ENCODE measurements at regions not wholly inside any gene's neighbourhood (a gene's known extent, or its start where the extent isn't known, plus 50 kb on each side); places are given as distances from the start of the nearest gene placed in this dataset.

DNA sequence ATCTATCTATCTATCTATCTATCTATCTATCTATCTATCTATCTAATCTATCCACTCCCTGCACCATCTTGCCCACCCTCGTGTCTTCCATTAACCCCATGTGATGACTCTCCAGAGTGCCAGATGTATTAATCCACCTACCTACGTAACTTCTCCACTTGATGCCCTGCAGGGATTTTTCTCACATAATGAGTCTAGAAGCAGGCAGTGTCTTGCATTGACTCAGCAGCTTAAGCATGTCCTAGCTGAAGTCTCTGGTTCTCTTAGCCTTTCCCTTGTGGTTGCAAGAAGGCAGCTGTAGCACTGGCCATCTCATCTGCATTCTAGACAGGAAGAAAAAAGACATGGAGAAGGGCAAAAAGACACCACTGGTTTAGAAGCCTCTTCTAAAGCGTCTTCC, 96.7 kb upstream of the ALDH1B1 start:
- TF ChIP-seq, protein P1, sequence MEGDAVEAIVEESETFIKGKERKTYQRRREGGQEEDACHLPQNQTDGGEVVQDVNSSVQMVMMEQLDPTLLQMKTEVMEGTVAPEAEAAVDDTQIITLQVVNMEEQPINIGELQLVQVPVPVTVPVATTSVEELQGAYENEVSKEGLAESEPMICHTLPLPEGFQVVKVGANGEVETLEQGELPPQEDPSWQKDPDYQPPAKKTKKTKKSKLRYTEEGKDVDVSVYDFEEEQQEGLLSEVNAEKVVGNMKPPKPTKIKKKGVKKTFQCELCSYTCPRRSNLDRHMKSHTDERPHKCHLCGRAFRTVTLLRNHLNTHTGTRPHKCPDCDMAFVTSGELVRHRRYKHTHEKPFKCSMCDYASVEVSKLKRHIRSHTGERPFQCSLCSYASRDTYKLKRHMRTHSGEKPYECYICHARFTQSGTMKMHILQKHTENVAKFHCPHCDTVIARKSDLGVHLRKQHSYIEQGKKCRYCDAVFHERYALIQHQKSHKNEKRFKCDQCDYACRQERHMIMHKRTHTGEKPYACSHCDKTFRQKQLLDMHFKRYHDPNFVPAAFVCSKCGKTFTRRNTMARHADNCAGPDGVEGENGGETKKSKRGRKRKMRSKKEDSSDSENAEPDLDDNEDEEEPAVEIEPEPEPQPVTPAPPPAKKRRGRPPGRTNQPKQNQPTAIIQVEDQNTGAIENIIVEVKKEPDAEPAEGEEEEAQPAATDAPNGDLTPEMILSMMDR (conservative IDR thresholded peaks at IDR 0.05; ENCODE audit: low read depth, low read length): no peak
- H3K4me3 ChIP-seq (ENCODE audit: low read depth, low read length): no peak overlapping the region
- no peak for DNase-seq (ENCODE audit: low read depth)

DNA sequence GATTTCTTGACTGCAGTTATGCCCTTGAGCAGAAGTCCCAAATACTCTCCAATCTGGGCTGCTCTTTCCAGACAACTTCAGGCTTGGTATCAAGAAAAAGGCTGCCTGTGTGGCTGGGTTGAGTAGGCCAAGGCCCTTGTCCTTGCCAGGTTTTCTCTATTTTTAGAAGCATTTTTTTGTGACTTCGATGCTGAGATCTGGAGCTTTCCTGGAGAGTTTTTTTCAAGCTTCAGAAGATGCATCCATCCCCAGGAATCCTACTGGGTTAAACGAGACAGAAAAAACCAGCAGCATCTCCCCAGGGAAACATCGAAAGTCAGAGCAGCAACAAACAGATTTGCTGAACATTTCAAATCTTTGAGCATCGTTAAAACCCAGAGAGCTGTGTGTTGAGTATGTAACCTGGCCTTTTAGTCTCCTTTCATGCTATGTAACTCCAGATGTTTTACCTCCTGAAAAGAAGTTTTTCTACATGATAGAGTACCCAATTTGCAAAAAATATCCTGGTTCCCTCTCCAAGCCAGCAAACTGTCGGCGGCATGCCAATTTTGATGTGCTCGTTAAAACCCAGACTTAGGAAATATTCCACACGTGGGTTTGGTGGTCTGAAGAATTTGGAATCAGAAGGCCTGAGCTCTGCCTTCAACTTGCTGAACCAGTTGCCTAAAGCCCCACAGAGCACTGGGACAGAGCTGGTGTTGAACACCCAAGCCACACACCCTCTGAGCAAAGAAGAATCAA, 98.1 kb upstream of the ALDH1B1 start:
- TF ChIP-seq, protein P1 (conservative IDR thresholded peaks at IDR 0.05; ENCODE audit: low read depth, low read length): no peak
- DNase-seq (ENCODE audit: low read depth): no peak
- H3K4me3 ChIP-seq (ENCODE audit: low read depth, low read length): no peak overlapping the region

DNA sequence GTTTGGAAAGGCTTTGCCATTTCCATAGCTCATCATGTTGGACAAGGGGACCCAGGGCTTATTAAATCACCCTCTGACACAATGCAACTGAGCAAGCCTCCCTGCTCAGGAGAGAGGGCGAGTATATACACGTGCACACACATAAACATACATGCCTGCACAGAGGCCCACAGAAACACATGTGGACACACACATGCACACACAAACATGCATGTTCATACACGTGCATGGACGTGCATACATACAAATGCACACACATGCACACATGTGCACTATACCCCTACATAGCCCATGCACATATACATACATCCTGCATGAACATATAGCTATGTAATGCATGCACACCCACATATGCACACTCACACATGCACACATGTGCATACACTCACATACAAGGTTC, 99.5 kb upstream of the ALDH1B1 start:
- TF ChIP-seq, protein P1 (conservative IDR thresholded peaks at IDR 0.05; ENCODE audit: low read depth, low read length): no peak
- H3K4me3 ChIP-seq (ENCODE audit: low read depth, low read length): no peak overlapping the region
- no peak for DNase-seq (ENCODE audit: low read depth)

DNA sequence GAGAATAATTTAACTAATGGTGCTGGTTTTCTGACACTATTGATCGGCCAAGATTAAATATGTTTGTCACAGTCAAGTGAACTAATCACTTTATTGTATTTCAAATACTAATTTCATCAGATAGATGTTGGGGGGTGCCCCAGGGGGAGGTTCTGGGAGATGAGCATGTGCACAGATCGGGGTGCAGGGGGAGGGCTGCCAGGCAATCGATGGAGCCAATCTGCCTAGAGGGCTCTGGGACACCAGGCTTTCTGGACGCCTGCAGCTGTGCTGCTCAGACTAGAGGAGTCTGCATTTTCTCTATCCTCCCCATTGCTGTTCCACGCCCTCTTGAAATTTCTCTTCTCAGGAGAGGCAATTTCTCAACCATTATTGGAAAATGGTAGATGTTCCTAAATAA, 100.0 kb upstream of the ALDH1B1 start:
- TF ChIP-seq, protein P1 (conservative IDR thresholded peaks at IDR 0.05; ENCODE audit: low read depth, low read length): no peak
- H3K4me3 ChIP-seq (ENCODE audit: low read depth, low read length): no peak overlapping the region
- no peak for DNase-seq (ENCODE audit: low read depth)

DNA sequence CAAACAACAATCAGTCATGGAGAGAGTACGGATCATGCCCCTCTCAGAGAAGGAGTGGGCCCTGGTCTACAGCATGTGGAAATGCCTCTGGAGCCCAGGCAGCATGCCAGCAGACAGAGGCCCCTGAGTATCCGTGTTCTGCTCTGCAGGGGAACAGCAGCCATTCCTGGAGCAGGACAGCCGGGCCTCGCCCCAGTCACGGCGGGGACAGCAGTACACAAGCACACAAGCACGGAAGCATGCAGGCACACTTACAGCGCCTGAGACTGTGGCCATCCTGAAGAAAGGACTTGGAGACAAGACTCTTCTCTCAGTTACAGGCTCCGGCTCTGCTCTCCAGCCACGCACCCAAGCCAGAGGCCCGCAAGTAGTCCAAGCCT, 102.6 kb upstream of the ALDH1B1 start:
- no peak overlapping the region for H3K4me3 ChIP-seq (ENCODE audit: low read depth, low read length)
- TF ChIP-seq, protein P1 (conservative IDR thresholded peaks at IDR 0.05; ENCODE audit: low read depth, low read length): no peak
- no peak for DNase-seq (ENCODE audit: low read depth)

DNA sequence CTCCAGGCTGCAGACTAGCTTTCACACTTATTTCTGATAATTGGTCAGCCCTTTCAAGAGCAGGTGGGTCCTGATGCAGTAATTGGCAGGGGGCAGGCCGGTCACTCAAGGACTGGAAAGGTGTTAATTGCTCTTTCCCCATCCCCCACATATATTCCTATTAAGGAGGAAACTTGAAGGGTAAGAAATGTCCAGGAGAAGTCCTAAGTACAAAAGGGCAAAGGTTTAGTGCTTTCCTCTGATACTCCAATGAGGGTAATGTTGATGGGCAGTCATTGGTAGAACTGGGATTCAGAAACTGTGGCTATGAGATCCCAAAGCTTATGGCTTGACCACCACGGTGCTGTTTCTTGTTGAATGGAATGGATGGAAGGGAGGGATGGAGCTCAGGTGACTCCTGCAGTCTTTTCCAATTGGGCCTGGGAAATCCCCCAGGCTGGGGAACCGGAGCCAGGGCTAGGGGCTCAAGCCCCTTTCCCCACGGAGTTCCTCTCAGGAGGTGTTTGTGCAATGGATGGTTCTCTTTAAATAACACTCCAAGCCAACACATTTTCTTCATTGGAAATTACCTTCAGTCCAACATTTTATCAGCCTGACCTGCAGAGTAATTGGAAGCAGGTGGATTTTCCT, 103.2 kb upstream of the ALDH1B1 start:
- TF ChIP-seq, protein P1 (conservative IDR thresholded peaks at IDR 0.05; ENCODE audit: low read depth, low read length): no peak
- DNase-seq (ENCODE audit: low read depth): no peak
- H3K4me3 ChIP-seq (ENCODE audit: low read depth, low read length): no peak overlapping the region

DNA sequence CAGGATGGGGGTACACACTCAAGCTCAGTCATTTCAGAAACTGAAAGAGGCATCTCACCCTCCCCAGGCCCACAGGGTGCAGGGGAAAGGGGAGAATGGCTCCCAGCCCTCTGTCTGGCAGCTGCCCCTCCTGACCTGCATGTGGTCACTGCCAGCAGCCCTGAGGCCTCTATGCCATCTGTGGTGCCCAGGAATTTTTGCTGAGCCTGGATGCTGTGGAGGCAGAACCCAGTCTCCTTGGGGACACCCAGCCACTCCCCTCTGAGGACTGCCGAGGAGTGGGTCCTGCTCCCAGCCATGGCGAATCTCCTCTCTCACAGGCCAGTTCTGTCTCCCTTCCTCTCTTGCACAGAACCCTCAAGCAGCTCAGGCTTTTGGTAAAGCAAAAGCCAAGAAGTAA, 104.0 kb upstream of the ALDH1B1 start:
- DNase-seq (ENCODE audit: low read depth): no peak
- H3K4me3 ChIP-seq (ENCODE audit: low read depth, low read length): no peak overlapping the region
- TF ChIP-seq, protein P1 (conservative IDR thresholded peaks at IDR 0.05; ENCODE audit: low read depth, low read length): no peak

All from choroid plexus epithelial cell (primary cell).